HEK293 (cell line): ENCODE measurements at regions not wholly inside any gene's neighbourhood (a gene's known extent, or its start where the extent isn't known, plus 50 kb on each side); places are given as distances from the start of the nearest gene placed in this dataset.

Experiments used
- CTCF ChIA-PET: fragments of 350-600 bp; formaldehyde crosslinking; extraction: SDS; loops from one replicate; lab custom pipeline; 2021; ENCODE audit warnings: antibody characterized with exemption; lab: Yijun Ruan, JAX
- POLR2A ChIA-PET: fragments of 300-600 bp; formaldehyde crosslinking; extraction: SDS; loops from one replicate; lab custom pipeline; 2020; ENCODE audit warnings: antibody characterized with exemption, inconsistent platforms; lab: Yijun Ruan, JAX
- H3K27ac ChIP-seq: fragments of 200-500 bp; sonication (Bioruptor generic); 2 replicates; pipeline ENCODE4 v1.5.1; 2014; ENCODE audit warnings: low read depth, low read length, control low read depth, inconsistent platforms; ENCODE audit errors: extremely low read depth
- H3K36me3 ChIP-seq, 2 experiments: fragments of 200-500 bp in 1 of 2; sonication (Bioruptor generic) in 1 of 2; 1 replicate in 1 of 2; 2 replicates in 1 of 2; pipeline ENCODE4 v1.5.1; 2014 to 2017; ENCODE audit warnings: inconsistent platforms in 2 of 2, low read length in 2 of 2; ENCODE audit not compliant: control insufficient read depth in 2 of 2, insufficient read depth in 1 of 2
- H3K4me1 ChIP-seq: fragments of 200-500 bp; sonication (Bioruptor generic); 2 replicates; pipeline ENCODE4 v1.5.1; 2014; ENCODE audit warnings: mild to moderate bottlenecking, low read length, inconsistent platforms; ENCODE audit not compliant: control insufficient read depth, insufficient read depth
- H3K4me3 ChIP-seq: 2 replicates; pipeline ENCODE4 v1.5.1; 2011; ENCODE audit warnings: low read depth, mild to moderate bottlenecking, control low read depth, low read length, moderate library complexity
- H3K9me3 ChIP-seq: fragments of 200-500 bp; sonication (Bioruptor generic); 2 replicates; pipeline ENCODE4 v1.5.1; 2014; ENCODE audit warnings: low read depth, low read length, inconsistent platforms; ENCODE audit not compliant: control insufficient read depth, insufficient read depth
- ZBTB1 ChIP-seq: fragments of 450-650 bp; formaldehyde crosslinking; IDR thresholded peaks from 2 replicates; pipeline ENCODE4 v1.5.1; 2016; ENCODE audit warnings: missing biosample characterization, missing genetic modification characterization
- ZBTB21 ChIP-seq: fragments of 450-650 bp; formaldehyde crosslinking; IDR thresholded peaks from 2 replicates; pipeline ENCODE4 v1.5.1; 2017; ENCODE audit warnings: missing biosample characterization, missing genetic modification characterization
- ZBTB8A ChIP-seq: fragments of 450-650 bp; formaldehyde crosslinking; IDR thresholded peaks from 2 replicates; pipeline ENCODE4 v1.5.1; 2016; ENCODE audit warnings: missing biosample characterization, missing genetic modification characterization
- ZNF114 ChIP-seq: fragments of 450-650 bp; formaldehyde crosslinking; IDR thresholded peaks from 2 replicates; pipeline ENCODE4 v1.5.0; 2017; ENCODE audit warnings: missing biosample characterization, missing genetic modification characterization
- ZNF140 ChIP-seq: fragments of 450-650 bp; formaldehyde crosslinking; IDR thresholded peaks from 2 replicates; pipeline ENCODE4 v1.5.1; 2016; ENCODE audit warnings: missing biosample characterization, missing genetic modification characterization
- ZNF155 ChIP-seq: fragments of 450-650 bp; formaldehyde crosslinking; IDR thresholded peaks from 2 replicates; pipeline ENCODE4 v1.5.1; 2016; ENCODE audit warnings: missing biosample characterization, missing genetic modification characterization
- ZNF335 ChIP-seq: fragments of 450-650 bp; formaldehyde crosslinking; conservative IDR thresholded peaks from 2 replicates; pipeline ENCODE4 v1.5.1; 2016; ENCODE audit warnings: missing biosample characterization, missing genetic modification characterization
- ZNF37A ChIP-seq: fragments of 450-650 bp; IDR thresholded peaks from 2 replicates; pipeline ENCODE4 v1.5.1; 2018; ENCODE audit warnings: missing biosample characterization, missing genetic modification characterization
- ZNF391 ChIP-seq: fragments of 450-650 bp; formaldehyde crosslinking; IDR thresholded peaks from 2 replicates; pipeline ENCODE4 v1.5.1; 2016; ENCODE audit warnings: low read depth, missing biosample characterization, missing genetic modification characterization, borderline replicate concordance
- ZNF423 ChIP-seq: fragments of 450-650 bp; formaldehyde crosslinking; IDR thresholded peaks from 2 replicates; pipeline ENCODE4 v1.5.1; 2016; ENCODE audit warnings: missing biosample characterization, missing genetic modification characterization
- ZNF433 ChIP-seq: fragments of 450-650 bp; formaldehyde crosslinking; IDR thresholded peaks from 2 replicates; pipeline ENCODE4 v1.5.1; 2016; ENCODE audit warnings: missing biosample characterization, missing genetic modification characterization, low read depth
- ZNF48 ChIP-seq: fragments of 450-650 bp; formaldehyde crosslinking; IDR thresholded peaks from 2 replicates; pipeline ENCODE4 v1.5.1; 2016; ENCODE audit warnings: missing biosample characterization, missing genetic modification characterization
- ZNF555 ChIP-seq: fragments of 450-650 bp; formaldehyde crosslinking; conservative IDR thresholded peaks from 2 replicates; pipeline ENCODE4 v1.5.1; 2017; ENCODE audit warnings: missing biosample characterization, mild to moderate bottlenecking, missing genetic modification characterization, inconsistent platforms
- ZNF664 ChIP-seq: fragments of 450-650 bp; formaldehyde crosslinking; IDR thresholded peaks from 2 replicates; pipeline ENCODE4 v1.5.1; 2016; ENCODE audit warnings: missing biosample characterization, missing genetic modification characterization
- ZXDB ChIP-seq: fragments of 450-650 bp; formaldehyde crosslinking; IDR thresholded peaks from 2 replicates; pipeline ENCODE4 v1.5.1; 2016; ENCODE audit warnings: missing biosample characterization, missing genetic modification characterization
- TF ChIP-seq, protein P1 (sequence below): fragments of 450-650 bp; formaldehyde crosslinking; IDR thresholded peaks from 2 replicates; pipeline ENCODE4 v1.5.1; 2017; ENCODE audit warnings: missing biosample characterization, missing genetic modification characterization
- TF ChIP-seq, protein P2 (sequence below): fragments of 450-650 bp; formaldehyde crosslinking; IDR thresholded peaks from 2 replicates; pipeline ENCODE4 v1.5.1; 2016; ENCODE audit warnings: missing biosample characterization, missing genetic modification characterization
- TF ChIP-seq, protein P3 (sequence below): fragments of 450-650 bp; formaldehyde crosslinking; conservative IDR thresholded peaks from 2 replicates; pipeline ENCODE4 v1.5.1; 2016; ENCODE audit warnings: low read depth, missing biosample characterization, missing genetic modification characterization
- TF ChIP-seq, protein P4 (sequence below): fragments of 450-650 bp; formaldehyde crosslinking; IDR thresholded peaks from 2 replicates; pipeline ENCODE4 v1.5.1; 2016; ENCODE audit warnings: missing biosample characterization, missing genetic modification characterization

DNA sequence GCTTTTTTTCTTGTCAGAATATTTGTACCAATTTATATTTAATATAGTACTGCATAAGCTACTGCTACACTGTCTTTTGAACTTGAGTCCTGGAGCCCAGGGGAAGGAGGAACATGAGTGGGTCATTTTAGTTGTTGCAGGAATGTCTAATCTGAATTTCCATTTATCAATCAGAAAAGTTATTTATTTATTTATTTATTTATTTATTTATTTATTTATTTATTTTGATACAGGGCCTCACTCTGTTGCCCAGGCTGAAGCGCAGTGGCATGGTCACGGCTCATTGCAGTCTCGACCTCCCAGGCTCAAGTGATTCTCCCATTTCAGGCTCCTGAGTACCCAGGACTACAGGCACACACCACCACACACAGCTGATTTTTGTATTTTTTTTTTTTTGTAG is 712.6 kb downstream of the NR2F1-AS1 start (continued):
- TF ChIP-seq ZNF555 (tag by site-specific recombination) = peak; percentile 84
- TF ChIP-seq, protein P1, sequence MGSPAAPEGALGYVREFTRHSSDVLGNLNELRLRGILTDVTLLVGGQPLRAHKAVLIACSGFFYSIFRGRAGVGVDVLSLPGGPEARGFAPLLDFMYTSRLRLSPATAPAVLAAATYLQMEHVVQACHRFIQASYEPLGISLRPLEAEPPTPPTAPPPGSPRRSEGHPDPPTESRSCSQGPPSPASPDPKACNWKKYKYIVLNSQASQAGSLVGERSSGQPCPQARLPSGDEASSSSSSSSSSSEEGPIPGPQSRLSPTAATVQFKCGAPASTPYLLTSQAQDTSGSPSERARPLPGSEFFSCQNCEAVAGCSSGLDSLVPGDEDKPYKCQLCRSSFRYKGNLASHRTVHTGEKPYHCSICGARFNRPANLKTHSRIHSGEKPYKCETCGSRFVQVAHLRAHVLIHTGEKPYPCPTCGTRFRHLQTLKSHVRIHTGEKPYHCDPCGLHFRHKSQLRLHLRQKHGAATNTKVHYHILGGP (tag by site-specific recombination) = no peak
- TF ChIP-seq ZBTB1 (tag by site-specific recombination) = no peak
- no peak for TF ChIP-seq ZNF48 (tag by site-specific recombination)
- peak; percentile 76 for TF ChIP-seq ZNF433 (tag by site-specific recombination)
- TF ChIP-seq, protein P2, sequence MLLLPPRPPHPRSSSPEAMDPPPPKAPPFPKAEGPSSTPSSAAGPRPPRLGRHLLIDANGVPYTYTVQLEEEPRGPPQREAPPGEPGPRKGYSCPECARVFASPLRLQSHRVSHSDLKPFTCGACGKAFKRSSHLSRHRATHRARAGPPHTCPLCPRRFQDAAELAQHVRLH (tag by site-specific recombination) = peak; percentile 52; the same call in 1 of the 2 replicates
- peak; percentile 70; the same call in 1 of the 2 replicates for TF ChIP-seq ZNF140 (tag by site-specific recombination)
- peak; percentile 65 for TF ChIP-seq ZBTB8A (tag by site-specific recombination)
- TF ChIP-seq, protein P3, sequence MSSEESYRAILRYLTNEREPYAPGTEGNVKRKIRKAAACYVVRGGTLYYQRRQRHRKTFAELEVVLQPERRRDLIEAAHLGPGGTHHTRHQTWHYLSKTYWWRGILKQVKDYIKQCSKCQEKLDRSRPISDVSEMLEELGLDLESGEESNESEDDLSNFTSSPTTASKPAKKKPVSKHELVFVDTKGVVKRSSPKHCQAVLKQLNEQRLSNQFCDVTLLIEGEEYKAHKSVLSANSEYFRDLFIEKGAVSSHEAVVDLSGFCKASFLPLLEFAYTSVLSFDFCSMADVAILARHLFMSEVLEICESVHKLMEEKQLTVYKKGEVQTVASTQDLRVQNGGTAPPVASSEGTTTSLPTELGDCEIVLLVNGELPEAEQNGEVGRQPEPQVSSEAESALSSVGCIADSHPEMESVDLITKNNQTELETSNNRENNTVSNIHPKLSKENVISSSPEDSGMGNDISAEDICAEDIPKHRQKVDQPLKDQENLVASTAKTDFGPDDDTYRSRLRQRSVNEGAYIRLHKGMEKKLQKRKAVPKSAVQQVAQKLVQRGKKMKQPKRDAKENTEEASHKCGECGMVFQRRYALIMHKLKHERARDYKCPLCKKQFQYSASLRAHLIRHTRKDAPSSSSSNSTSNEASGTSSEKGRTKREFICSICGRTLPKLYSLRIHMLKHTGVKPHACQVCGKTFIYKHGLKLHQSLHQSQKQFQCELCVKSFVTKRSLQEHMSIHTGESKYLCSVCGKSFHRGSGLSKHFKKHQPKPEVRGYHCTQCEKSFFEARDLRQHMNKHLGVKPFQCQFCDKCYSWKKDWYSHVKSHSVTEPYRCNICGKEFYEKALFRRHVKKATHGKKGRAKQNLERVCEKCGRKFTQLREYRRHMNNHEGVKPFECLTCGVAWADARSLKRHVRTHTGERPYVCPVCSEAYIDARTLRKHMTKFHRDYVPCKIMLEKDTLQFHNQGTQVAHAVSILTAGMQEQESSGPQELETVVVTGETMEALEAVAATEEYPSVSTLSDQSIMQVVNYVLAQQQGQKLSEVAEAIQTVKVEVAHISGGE = peak; percentile 70
- TF ChIP-seq ZNF335 = no peak
- peak; percentile 61 for TF ChIP-seq ZXDB (tag by site-specific recombination)
- TF ChIP-seq, protein P4, sequence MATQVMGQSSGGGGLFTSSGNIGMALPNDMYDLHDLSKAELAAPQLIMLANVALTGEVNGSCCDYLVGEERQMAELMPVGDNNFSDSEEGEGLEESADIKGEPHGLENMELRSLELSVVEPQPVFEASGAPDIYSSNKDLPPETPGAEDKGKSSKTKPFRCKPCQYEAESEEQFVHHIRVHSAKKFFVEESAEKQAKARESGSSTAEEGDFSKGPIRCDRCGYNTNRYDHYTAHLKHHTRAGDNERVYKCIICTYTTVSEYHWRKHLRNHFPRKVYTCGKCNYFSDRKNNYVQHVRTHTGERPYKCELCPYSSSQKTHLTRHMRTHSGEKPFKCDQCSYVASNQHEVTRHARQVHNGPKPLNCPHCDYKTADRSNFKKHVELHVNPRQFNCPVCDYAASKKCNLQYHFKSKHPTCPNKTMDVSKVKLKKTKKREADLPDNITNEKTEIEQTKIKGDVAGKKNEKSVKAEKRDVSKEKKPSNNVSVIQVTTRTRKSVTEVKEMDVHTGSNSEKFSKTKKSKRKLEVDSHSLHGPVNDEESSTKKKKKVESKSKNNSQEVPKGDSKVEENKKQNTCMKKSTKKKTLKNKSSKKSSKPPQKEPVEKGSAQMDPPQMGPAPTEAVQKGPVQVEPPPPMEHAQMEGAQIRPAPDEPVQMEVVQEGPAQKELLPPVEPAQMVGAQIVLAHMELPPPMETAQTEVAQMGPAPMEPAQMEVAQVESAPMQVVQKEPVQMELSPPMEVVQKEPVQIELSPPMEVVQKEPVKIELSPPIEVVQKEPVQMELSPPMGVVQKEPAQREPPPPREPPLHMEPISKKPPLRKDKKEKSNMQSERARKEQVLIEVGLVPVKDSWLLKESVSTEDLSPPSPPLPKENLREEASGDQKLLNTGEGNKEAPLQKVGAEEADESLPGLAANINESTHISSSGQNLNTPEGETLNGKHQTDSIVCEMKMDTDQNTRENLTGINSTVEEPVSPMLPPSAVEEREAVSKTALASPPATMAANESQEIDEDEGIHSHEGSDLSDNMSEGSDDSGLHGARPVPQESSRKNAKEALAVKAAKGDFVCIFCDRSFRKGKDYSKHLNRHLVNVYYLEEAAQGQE (tag by site-specific recombination) = peak; percentile 43; the same call in 1 of the 2 replicates

DNA sequence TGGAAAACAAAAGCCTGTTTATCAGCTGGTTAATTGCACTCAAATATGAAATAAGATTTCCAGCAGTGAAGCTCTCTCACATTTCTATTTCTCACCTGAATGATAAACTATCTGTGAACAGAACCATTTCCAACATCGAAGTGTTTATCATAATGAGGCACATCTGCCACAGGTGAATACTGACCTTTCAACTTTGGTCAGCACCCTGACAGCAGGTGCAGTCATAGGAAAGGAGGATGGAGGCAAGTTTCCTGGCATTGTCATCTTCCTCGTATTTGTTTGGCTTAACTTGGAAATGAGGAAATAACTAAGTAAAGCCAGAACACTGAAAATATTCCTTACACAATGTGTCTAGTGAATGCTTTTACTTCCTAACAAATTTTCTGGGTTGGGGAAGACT is 716.4 kb downstream of the NR2F1-AS1 start:
- no peaks in the 10 kb centered on the region for H3K4me1 ChIP-seq
- H3K9me3 ChIP-seq = no peaks in the 10 kb centered on the region
- no peak overlapping the region for H3K4me3 ChIP-seq
- H3K27ac ChIP-seq = no peak overlapping the region
- H3K36me3 ChIP-seq = no peaks in the 10 kb centered on the region
- POLR2A ChIA-PET = no interaction called here
- TF ChIP-seq ZNF155 (tag by site-specific recombination) (no peak), ZBTB21 (tag by site-specific recombination) (no peak), ZNF114 (tag by site-specific recombination) (no peak), ZNF391 (no peak), ZNF664 (no peak), ZNF423 (tag by site-specific recombination) (no peak), ZNF37A (tag by site-specific recombination) (no peak)
- CTCF ChIA-PET = interaction anchor here (0.6 to 0.7 kb wide), 2 partner anchors 56 to 195 kb away, joined by 3 read pairs; no protein-coding TSS in a partner anchor
